ENCODE measurements at regions not wholly inside any gene's neighbourhood (a gene's known extent, or its start where the extent isn't known, plus 50 kb on each side); places are given as distances from the start of the nearest gene placed in this dataset.

DNA sequence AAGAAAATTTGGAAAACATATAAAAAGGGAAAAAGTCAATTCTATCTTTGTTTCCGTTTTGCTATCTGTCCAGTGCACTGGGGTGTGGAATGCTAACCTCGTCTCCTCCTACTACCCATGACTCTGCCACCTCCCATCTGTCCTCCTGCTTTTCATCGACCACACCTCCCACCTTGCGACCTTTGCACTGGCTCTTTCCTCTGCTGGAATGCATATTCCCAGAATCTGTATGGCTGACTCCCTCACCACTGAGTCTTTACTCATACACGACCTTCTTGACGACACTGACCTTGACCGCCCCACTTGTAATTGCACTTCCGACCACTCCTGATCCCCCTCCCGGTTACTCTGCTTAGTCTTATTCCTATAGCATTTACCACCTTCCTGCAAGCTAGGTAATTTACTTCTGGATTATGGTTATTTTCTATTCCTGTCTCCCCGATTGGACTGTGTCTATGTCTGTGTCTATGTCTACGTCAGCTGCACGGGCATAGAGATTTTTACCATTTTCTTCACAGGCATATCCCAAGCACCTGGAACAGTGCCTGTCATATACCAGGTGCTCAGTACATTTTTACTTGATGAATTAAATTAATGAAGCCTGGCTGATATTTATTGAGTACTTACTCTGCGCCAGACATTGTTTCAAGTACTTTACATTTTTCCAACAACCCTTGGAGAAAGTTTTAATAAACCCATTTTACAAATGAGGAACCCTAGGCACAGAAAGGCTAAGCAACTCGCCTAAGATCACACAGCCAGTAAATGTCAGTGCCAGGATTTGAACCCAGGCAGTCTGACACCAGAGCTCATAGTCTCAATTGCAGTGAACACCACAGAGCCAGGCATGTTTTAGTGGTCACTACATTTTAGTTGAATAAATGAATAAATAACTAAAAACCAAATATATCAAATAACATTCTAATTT, 54.0 kb upstream of the SLC22A11 start:
- DNase-seq (ENCODE audit: low spot score): no peak

DNA sequence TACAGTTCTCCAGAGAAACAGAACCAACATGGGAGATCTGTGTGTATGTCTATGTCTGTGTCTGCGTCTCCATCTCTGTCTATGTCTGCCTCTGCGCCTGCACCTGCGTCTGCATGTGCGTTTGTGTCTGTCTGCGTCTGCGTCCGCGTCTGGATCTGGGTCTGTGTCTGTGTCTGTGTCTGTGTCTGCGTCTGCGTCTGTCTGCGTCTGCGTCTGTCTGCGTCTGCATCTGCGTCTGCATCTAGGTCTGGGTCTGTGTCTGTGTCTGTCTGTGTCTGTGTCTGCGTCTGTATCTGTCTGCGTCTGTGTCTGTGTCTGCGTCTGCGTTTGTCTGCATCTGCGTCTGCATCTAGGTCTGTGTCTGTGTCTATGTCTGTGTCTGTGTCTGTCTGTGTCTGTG, 53.1 kb upstream of the SLC22A11 start:
- no peak for DNase-seq (ENCODE audit: low spot score)

DNA sequence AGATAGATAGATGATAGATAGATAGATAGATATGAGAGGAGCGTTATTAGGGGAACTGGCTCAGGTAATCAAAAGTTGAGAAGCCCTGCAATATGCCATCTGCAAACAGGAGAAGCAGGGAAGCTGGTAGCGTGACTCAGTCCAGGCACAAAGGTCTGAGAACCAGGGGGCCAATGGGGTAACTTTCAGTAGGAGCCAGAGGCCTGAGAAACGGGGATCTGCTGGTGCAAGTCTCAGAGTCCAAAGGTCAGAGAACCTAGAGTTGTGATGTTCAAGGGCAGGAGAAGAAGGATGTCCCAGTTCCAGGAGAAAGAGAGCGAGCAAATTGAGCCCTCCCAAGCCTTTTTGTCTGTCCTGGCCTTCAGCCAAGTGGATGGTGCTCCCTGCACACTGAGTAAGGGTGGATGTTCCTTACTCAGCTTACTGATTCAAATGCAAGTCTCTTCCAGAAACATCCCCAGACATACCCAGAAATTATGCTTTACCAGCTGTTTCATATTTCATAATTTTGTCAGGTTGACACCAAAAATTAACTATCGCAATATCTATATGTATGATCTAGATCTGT, 52.5 kb upstream of the SLC22A11 start:
- DNase-seq (ENCODE audit: low spot score): no peak

DNA sequence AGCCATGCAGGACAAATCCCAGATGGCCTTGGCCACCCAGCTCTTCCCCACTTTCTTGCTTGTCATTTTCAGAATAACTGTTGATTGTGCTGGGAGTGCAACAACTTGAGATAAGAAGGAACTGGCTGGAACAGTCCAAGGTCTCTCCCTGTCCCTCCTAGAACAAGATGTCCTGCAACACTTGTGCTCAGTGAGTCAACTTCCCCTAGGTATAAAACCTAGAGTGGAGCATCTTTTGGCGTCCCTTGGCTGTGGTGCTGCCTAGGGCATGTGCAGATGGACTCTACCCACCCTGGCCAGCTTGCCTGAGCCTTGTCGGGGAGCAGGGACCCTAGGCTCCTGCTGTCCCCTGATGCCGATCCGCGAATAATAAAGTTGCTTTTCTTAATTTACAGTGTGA, 50.7 kb upstream of the SLC22A11 start:
- no peak for DNase-seq (ENCODE audit: low spot score)
